ENCODE measurements at regions not wholly inside any gene's neighbourhood (a gene's known extent, or its start where the extent isn't known, plus 50 kb on each side); places are given as distances from the start of the nearest gene placed in this dataset.

- TF ChIP-seq CTCF (conservative IDR thresholded peaks at IDR 0.05; ENCODE audit: low read depth, low read length), result no peak
- DNase-seq (ENCODE audit: low read depth), result no peak
- no peak overlapping the region for H3K4me3 ChIP-seq (ENCODE audit: low read depth, low read length)
Observed at GRCh38 chrX:140360924-140361323, 143.9 kb downstream of the SOX3 start.

- TF ChIP-seq CTCF (conservative IDR thresholded peaks at IDR 0.05; ENCODE audit: low read depth, low read length), result no peak
- H3K4me3 ChIP-seq (ENCODE audit: low read depth, low read length), result no peak overlapping the region
- DNase-seq (ENCODE audit: low read depth), result no peak
Observed at GRCh38 chrX:140360284-140360683, 144.6 kb downstream of the SOX3 start.

- no peak for TF ChIP-seq CTCF (conservative IDR thresholded peaks at IDR 0.05; ENCODE audit: low read depth, low read length)
- no peak for DNase-seq (ENCODE audit: low read depth)
- H3K4me3 ChIP-seq (ENCODE audit: low read depth, low read length), result no peak overlapping the region
Observed at GRCh38 chrX:140355922-140356321, 148.9 kb downstream of the SOX3 start.

GRCh38 chrX:140355429-140355828 lies 149.4 kb downstream of the SOX3 start:
- H3K4me3 ChIP-seq (ENCODE audit: low read depth, low read length), result no peak overlapping the region
- TF ChIP-seq CTCF (conservative IDR thresholded peaks at IDR 0.05; ENCODE audit: low read depth, low read length), result no peak
- DNase-seq (ENCODE audit: low read depth), result no peak

GRCh38 chrX:140354431-140355120 lies 150.3 kb downstream of the SOX3 start:
- no peak overlapping the region for H3K4me3 ChIP-seq (ENCODE audit: low read depth, low read length)
- no peak for DNase-seq (ENCODE audit: low read depth)
- TF ChIP-seq CTCF (conservative IDR thresholded peaks at IDR 0.05; ENCODE audit: low read depth, low read length), result no peak

GRCh38 chrX:140346729-140347128 lies 158.1 kb downstream of the SOX3 start:
- no peak for TF ChIP-seq CTCF (conservative IDR thresholded peaks at IDR 0.05; ENCODE audit: low read depth, low read length)
- H3K4me3 ChIP-seq (ENCODE audit: low read depth, low read length), result no peak overlapping the region
- peak; percentile 26 for DNase-seq (ENCODE audit: low read depth)

- no peak overlapping the region for H3K4me3 ChIP-seq (ENCODE audit: low read depth, low read length)
- DNase-seq (ENCODE audit: low read depth), result peak; percentile 26
- no peak for TF ChIP-seq CTCF (conservative IDR thresholded peaks at IDR 0.05; ENCODE audit: low read depth, low read length)
Observed at GRCh38 chrX:140343226-140343868, 161.5 kb downstream of the SOX3 start.
